H9 (cell line): ENCODE measurements at regions not wholly inside any gene's neighbourhood (a gene's known extent, or its start where the extent isn't known, plus 50 kb on each side); places are given as distances from the start of the nearest gene placed in this dataset.
A peak's percentile ranks its signal among the peaks of the same experiment; 100 is the strongest.

Experiments
- DNase-seq: peaks from one replicate; pipeline ENCODE4 v3.0.0-alpha.2; 2017
- H2AFZ ChIP-seq: one replicate; pipeline ENCODE4 v1.6.1; 2013; ENCODE audit warnings: mild to moderate bottlenecking, low read length, control low read depth, moderate library complexity
- H2AK5ac ChIP-seq: 2 replicates; pipeline ENCODE4 v1.6.1; 2013; ENCODE audit warnings: low read length, control low read depth, mixed read lengths; ENCODE audit not compliant: insufficient read length
- H2BK120ac ChIP-seq: one replicate; pipeline ENCODE4 v1.6.1; 2013; ENCODE audit warnings: low read depth, mild to moderate bottlenecking, low read length, control low read depth, inconsistent platforms; ENCODE audit not compliant: poor library complexity, severe bottlenecking
- H2BK12ac ChIP-seq: 2 replicates; pipeline ENCODE4 v1.6.1; 2013; ENCODE audit warnings: low read length, control low read depth, mixed read lengths, low read depth; ENCODE audit not compliant: insufficient read length
- H2BK15ac ChIP-seq: 2 replicates; pipeline ENCODE4 v1.6.1; 2013; ENCODE audit warnings: low read depth, low read length, control low read depth
- H2BK20ac ChIP-seq: one replicate; pipeline ENCODE4 v1.6.1; 2013; ENCODE audit warnings: low read depth, mild to moderate bottlenecking, low read length, control low read depth, inconsistent platforms; ENCODE audit not compliant: poor library complexity, severe bottlenecking
- H2BK5ac ChIP-seq: 2 replicates; pipeline ENCODE4 v1.6.1; 2013; ENCODE audit warnings: low read length, control low read depth, mixed read lengths; ENCODE audit not compliant: insufficient read length
- H3K14ac ChIP-seq: 2 replicates; pipeline ENCODE4 v1.6.1; 2013; ENCODE audit warnings: low read length, control low read depth; ENCODE audit not compliant: insufficient read depth
- H3K18ac ChIP-seq: 2 replicates; pipeline ENCODE4 v1.6.1; 2013; ENCODE audit warnings: low read depth, mild to moderate bottlenecking, mixed read lengths, low read length, control low read depth; ENCODE audit not compliant: insufficient read length
- H3K23ac ChIP-seq: 2 replicates; pipeline ENCODE4 v1.6.1; 2013; ENCODE audit warnings: low read length, control low read depth, mixed read lengths, low read depth; ENCODE audit not compliant: insufficient read length
- H3K23me2 ChIP-seq: 2 replicates; pipeline ENCODE4 v1.6.1; 2013; ENCODE audit warnings: low read depth, mild to moderate bottlenecking, mixed read lengths, low read length, control low read depth; ENCODE audit not compliant: insufficient read length, poor library complexity, severe bottlenecking
- H3K27ac ChIP-seq: 2 replicates; pipeline ENCODE4 v1.5.1; 2013; ENCODE audit warnings: low read length, control low read depth, mixed read lengths, low read depth; ENCODE audit not compliant: insufficient read length
- H3K27me3 ChIP-seq: 2 replicates; pipeline ENCODE4 v1.6.1; 2013; ENCODE audit warnings: low read length, control low read depth, inconsistent platforms; ENCODE audit not compliant: insufficient read depth
- H3K4ac ChIP-seq: 2 replicates; pipeline ENCODE4 v1.6.1; 2013; ENCODE audit warnings: low read depth, mild to moderate bottlenecking, control low read depth, inconsistent platforms, low read length, moderate library complexity
- H3K4me1 ChIP-seq: 2 replicates; pipeline ENCODE4 v1.6.1; 2013; ENCODE audit warnings: low read length, control low read depth, inconsistent platforms; ENCODE audit not compliant: insufficient read depth
- H3K4me2 ChIP-seq: 2 replicates; pipeline ENCODE4 v1.6.1; 2013; ENCODE audit warnings: low read length, control low read depth, mixed read lengths; ENCODE audit not compliant: insufficient read length, insufficient read depth
- H3K56ac ChIP-seq: 2 replicates; pipeline ENCODE4 v1.6.1; 2013; ENCODE audit warnings: low read depth, mild to moderate bottlenecking, mixed read lengths, low read length, control low read depth; ENCODE audit not compliant: insufficient read length
- H3K79me1 ChIP-seq: 2 replicates; pipeline ENCODE4 v1.6.1; 2013; ENCODE audit warnings: low read depth, mild to moderate bottlenecking, moderate library complexity, low read length, control low read depth, inconsistent platforms; ENCODE audit not compliant: insufficient read depth, poor library complexity, severe bottlenecking
- H3K79me2 ChIP-seq: 2 replicates; pipeline ENCODE4 v1.6.1; 2013; ENCODE audit warnings: low read length, control low read depth, inconsistent platforms; ENCODE audit not compliant: insufficient read depth
- H3K9ac ChIP-seq: 2 replicates; pipeline ENCODE4 v1.6.1; 2013; ENCODE audit warnings: low read length, control low read depth, mixed read lengths; ENCODE audit not compliant: insufficient read length; ENCODE audit errors: extremely low read depth
- H3K9me3 ChIP-seq: one replicate; pipeline ENCODE4 v1.6.1; 2013; ENCODE audit warnings: low read depth, low read length, inconsistent platforms; ENCODE audit not compliant: control insufficient read depth
- H3T11ph ChIP-seq: one replicate; pipeline ENCODE4 v1.6.1; 2013; ENCODE audit warnings: mild to moderate bottlenecking, low read length, control low read depth, inconsistent platforms
- H4K20me1 ChIP-seq: one replicate; pipeline ENCODE4 v1.6.1; 2013; ENCODE audit not compliant: control insufficient read depth, insufficient read length, insufficient read depth
- H4K5ac ChIP-seq: 2 replicates; pipeline ENCODE4 v1.6.1; 2013; ENCODE audit warnings: low read depth, mild to moderate bottlenecking, mixed read lengths, low read length, control low read depth; ENCODE audit not compliant: insufficient read length
- H4K8ac ChIP-seq: replicated peaks from 2 replicates; pipeline ENCODE4 v1.6.1; 2013; ENCODE audit warnings: low read length, control low read depth, mixed read lengths, low read depth; ENCODE audit not compliant: insufficient read length
- H4K91ac ChIP-seq: 2 replicates; pipeline ENCODE4 v1.6.1; 2013; ENCODE audit warnings: low read depth, mild to moderate bottlenecking, moderate library complexity, mixed read lengths, low read length, control low read depth; ENCODE audit not compliant: insufficient read length
- H3K27ac Mint-ChIP-seq, 3 experiments: 2 replicates in 2 of 3; 3 replicates in 1 of 3; pipeline ENCODE4 v1.8.0; 2020 to 2021; ENCODE audit warnings: mixed read lengths in 3 of 3, mild to moderate bottlenecking in 1 of 3, moderate library complexity in 1 of 3
- H3K27me3 Mint-ChIP-seq: 2 replicates; pipeline ENCODE4 v1.8.0; 2021; ENCODE audit warnings: low read depth, mild to moderate bottlenecking, moderate library complexity, mixed read lengths
- H3K36me3 Mint-ChIP-seq, 3 experiments: 2 replicates in 2 of 3; 3 replicates in 1 of 3; pipeline ENCODE4 v1.8.0; 2020 to 2021; ENCODE audit warnings: low read depth in 3 of 3, mixed read lengths in 3 of 3; ENCODE audit not compliant: insufficient read depth in 1 of 3
- H3K4me1 Mint-ChIP-seq, 2 experiments: 2 replicates each; pipeline ENCODE4 v1.8.0; 2020; ENCODE audit warnings: mixed read lengths in 2 of 2
- H3K4me3 Mint-ChIP-seq, 2 experiments: 2 replicates in 1 of 2; 3 replicates in 1 of 2; pipeline ENCODE4 v1.8.0; 2020 to 2021; ENCODE audit warnings: mild to moderate bottlenecking in 2 of 2, mixed read lengths in 2 of 2, moderate library complexity in 1 of 2
- H3K9me3 Mint-ChIP-seq, 2 experiments: 2 replicates in 1 of 2; 3 replicates in 1 of 2; pipeline ENCODE4 v1.8.0; 2020; ENCODE audit warnings: mild to moderate bottlenecking in 2 of 2, mixed read lengths in 2 of 2, moderate library complexity in 1 of 2
- CTCF ChIP-seq: fragments of 200-600 bp; sonication (generic); conservative IDR thresholded peaks from 3 replicates; pipeline ENCODE4 v1.8.0; 2021; ENCODE audit warnings: antibody characterized with exemption, mild to moderate bottlenecking
- WGBS: extraction: QIAGEN DNeasy Blood & Tissue Kit; methylation state at CpG from one replicate; pipeline ENCODE4 v1.1.7; 2013; ENCODE audit warnings: missing lambda C conversion rate, low lambda C conversion rate, mixed read lengths; ENCODE audit not compliant: insufficient read length; ENCODE audit errors: extremely low coverage; 5-methylcytosine and 5-hydroxymethylcytosine counted together

- no peak for DNase-seq
- H3K36me3 Mint-ChIP-seq, result peaks cover 6 to 15% (median 10%) of the 10 kb centered on the region in 3 experiments; a peak in 6 of 7 replicates
- WGBS, result no CpG with 5 or more reads among the region's 2 CpGs
Measured at GRCh38 chr3:178275793-178276192, 260.4 kb upstream of the KCNMB2 start.

More at GRCh38 chr3:178275793-178276192, 260.4 kb upstream of the KCNMB2 start:
- no peak overlapping the region for H2BK12ac ChIP-seq
- H4K5ac ChIP-seq, result no peak overlapping the region
- H2AK5ac ChIP-seq, result no peak overlapping the region
- no peaks in the 10 kb centered on the region for H3K27me3 ChIP-seq
- no peak overlapping the region for H4K91ac ChIP-seq
- H3K23ac ChIP-seq, result no peak overlapping the region
- H3K4me1 ChIP-seq, result no peaks in the 10 kb centered on the region
- no peak overlapping the region for H2BK5ac ChIP-seq
- H3K14ac ChIP-seq, result no peak overlapping the region
- H3K9ac ChIP-seq, result no peak overlapping the region
- H2BK20ac ChIP-seq, result peak overlapping the region; percentile 60
- no peaks in the 10 kb centered on the region for H3K4me1 Mint-ChIP-seq
- H3K27ac Mint-ChIP-seq, result no peak overlapping the region
- no peak for TF ChIP-seq CTCF
- H3K4me3 Mint-ChIP-seq, result no peak overlapping the region
- no peaks in the 10 kb centered on the region for H3K9me3 ChIP-seq
- H3T11ph ChIP-seq, result no peak overlapping the region
- H3K27me3 Mint-ChIP-seq, result no peaks in the 10 kb centered on the region
- H4K20me1 ChIP-seq, result no peaks in the 10 kb centered on the region
- no peaks in the 10 kb centered on the region for H3K79me1 ChIP-seq
- no peak overlapping the region for H3K56ac ChIP-seq
- no peak overlapping the region for H3K4ac ChIP-seq
- no peaks in the 10 kb centered on the region for H3K23me2 ChIP-seq
- no peaks in the 10 kb centered on the region for H3K79me2 ChIP-seq
- H3K9me3 Mint-ChIP-seq, result peaks cover 14% of the 10 kb centered on the region in 2 experiments
- no peak overlapping the region for H3K27ac ChIP-seq
- no peak overlapping the region for H2BK120ac ChIP-seq
- H3K4me2 ChIP-seq, result no peak overlapping the region
- no peak overlapping the region for H2AFZ ChIP-seq
- H4K8ac ChIP-seq, result no peak overlapping the region
- H2BK15ac ChIP-seq, result no peak overlapping the region
- H3K18ac ChIP-seq, result no peak overlapping the region
